ENCODE measurements at regions not wholly inside any gene's neighbourhood (a gene's known extent, or its start where the extent isn't known, plus 50 kb on each side); places are given as distances from the start of the nearest gene placed in this dataset.

DNA sequence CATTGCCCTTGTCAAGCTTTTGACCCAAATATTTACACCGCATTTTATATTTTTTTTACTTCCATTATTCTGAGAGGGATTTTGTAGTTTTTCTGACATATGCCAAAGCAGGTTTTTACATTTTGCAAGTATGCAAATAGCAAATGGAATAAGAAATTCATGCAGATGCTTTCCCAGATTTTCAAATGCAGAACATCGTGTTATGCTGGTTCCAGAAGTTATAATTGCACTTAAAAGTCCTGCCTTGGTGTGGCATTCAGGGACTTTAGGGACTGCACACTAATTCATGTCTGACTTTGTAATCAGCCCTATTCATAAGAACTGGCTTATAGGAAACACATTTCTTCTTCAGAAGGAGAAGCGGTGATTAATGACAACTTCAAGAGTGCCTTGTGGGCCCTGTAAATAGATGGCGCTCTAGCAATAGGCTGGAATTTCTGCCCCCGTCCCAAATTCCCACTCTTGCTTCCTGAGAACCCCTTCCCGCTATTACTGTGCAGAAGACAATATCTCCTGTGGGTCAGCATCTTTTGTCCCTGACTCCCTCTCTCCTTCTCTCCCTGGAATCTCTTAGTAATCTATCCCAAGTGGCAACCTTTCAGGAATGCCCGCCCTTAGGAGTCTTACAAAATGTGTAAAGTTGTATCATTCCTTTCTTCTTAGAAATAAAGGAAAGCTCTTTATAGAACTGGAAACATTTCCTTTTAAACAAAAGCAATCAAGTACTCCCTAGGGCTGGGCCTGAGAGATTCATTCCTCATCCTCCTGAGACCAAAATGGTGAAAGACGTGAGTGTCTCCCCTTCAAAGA, 264.0 kb downstream of the INHBA start:
- no peaks in the 10 kb centered on the region for H3K9me3 ChIP-seq (ENCODE audit: low read length)
- no peak overlapping the region for H2AFZ ChIP-seq (ENCODE audit: low read length)
- no peak for TF ChIP-seq EZH2phosphoT487 (IDR thresholded peaks at IDR 0.05; ENCODE audit: borderline replicate concordance, low read depth, low read length)
- TF ChIP-seq, protein P1, sequence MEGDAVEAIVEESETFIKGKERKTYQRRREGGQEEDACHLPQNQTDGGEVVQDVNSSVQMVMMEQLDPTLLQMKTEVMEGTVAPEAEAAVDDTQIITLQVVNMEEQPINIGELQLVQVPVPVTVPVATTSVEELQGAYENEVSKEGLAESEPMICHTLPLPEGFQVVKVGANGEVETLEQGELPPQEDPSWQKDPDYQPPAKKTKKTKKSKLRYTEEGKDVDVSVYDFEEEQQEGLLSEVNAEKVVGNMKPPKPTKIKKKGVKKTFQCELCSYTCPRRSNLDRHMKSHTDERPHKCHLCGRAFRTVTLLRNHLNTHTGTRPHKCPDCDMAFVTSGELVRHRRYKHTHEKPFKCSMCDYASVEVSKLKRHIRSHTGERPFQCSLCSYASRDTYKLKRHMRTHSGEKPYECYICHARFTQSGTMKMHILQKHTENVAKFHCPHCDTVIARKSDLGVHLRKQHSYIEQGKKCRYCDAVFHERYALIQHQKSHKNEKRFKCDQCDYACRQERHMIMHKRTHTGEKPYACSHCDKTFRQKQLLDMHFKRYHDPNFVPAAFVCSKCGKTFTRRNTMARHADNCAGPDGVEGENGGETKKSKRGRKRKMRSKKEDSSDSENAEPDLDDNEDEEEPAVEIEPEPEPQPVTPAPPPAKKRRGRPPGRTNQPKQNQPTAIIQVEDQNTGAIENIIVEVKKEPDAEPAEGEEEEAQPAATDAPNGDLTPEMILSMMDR (conservative IDR thresholded peaks at IDR 0.05; ENCODE audit: low read length) = no peak
- H3K36me3 ChIP-seq (ENCODE audit: insufficient read depth, low read length) = no peaks in the 10 kb centered on the region
- H3K4me3 ChIP-seq (ENCODE audit: low read depth, low read length, poor library complexity, severe bottlenecking) = no peak overlapping the region
- no peak overlapping the region for H3K4me2 ChIP-seq (ENCODE audit: low read length)
- no peak for DNase-seq (ENCODE audit: low spot score)
- no peaks in the 10 kb centered on the region for H3K4me1 ChIP-seq (ENCODE audit: insufficient read depth, low read length, poor library complexity, severe bottlenecking)
- intact Hi-C loops (cut with micrococcal nuclease; ENCODE audit: unreplicated experiment) = no loop called here
- H3K9me2 ChIP-seq (ENCODE audit: insufficient read depth, low read length) = no peaks in the 10 kb centered on the region; the same call in 1 of the 2 replicates
- H3K27ac ChIP-seq (ENCODE audit: low read depth, low read length, poor library complexity, severe bottlenecking) = no peak overlapping the region
- ChIA-PET POLR2A (interaction anchor here (0.6 kb wide), 1 partner anchor 1260 kb away, joined by 3 read pairs; no protein-coding TSS in a partner anchor), CTCF (ENCODE audit: unreplicated experiment) (no interaction called here)
- no peaks in the 10 kb centered on the region for H3K79me2 ChIP-seq (ENCODE audit: insufficient read depth, low read depth, low read length)
- no peaks in the 10 kb centered on the region for H4K20me1 ChIP-seq (ENCODE audit: insufficient read depth, low read length)
- BruUV-seq (replicated peaks) = no TSS peak

DNA sequence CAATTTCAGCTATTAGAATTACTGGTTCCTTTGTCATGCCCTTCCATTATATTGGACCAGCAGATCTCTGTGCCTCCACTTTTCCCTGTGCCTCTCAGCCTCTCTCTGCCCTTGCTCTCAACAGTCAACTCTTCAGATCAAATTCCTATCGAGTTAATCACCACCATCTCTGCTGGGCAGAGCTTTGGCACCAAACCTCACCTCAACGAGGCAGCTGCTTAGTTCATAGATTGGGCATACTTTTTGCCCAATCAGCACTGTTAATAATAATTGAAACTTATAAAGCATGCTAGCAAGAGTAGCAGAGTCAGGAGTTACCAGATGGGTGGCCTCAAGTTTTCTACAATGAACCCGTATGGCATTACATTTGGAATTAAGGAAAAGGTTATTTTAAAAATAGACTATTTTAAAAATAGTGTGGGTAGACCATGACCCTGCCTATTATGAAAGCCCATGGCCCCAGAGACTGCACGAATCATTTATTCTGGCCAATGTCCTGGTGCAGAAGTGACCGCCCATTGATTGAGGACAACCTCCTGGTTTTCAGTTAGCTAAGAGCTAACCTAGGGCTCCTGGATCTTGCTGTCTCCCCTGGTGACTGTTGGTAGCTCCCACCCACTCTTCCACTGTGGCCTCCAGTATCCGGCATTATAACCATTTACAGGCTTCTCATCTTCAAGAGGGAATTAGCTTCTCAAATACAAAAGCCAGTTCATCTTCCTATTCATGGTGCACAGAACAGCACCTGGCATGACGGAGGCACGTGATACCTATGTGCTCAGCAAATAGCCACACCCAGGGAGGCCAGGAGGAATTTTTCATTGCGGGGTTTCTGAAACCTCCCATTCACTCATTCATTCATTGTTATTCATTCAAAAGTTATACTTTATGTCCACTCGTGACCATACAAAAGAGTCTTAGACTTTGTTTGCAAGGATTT, 265.4 kb downstream of the INHBA start:
- Histone ChIP-seq H3K9me2 (ENCODE audit: insufficient read depth, low read length) (no peaks in the 10 kb centered on the region; the same call in 1 of the 2 replicates), H3K4me2 (ENCODE audit: low read length) (no peak overlapping the region), H3K9me3 (ENCODE audit: low read length) (no peaks in the 10 kb centered on the region), H3K4me1 (ENCODE audit: insufficient read depth, low read length, poor library complexity, severe bottlenecking) (no peaks in the 10 kb centered on the region), H3K4me3 (ENCODE audit: low read depth, low read length, poor library complexity, severe bottlenecking) (no peak overlapping the region), H2AFZ (ENCODE audit: low read length) (no peak overlapping the region), H4K20me1 (ENCODE audit: insufficient read depth, low read length) (no peaks in the 10 kb centered on the region), H3K27ac (ENCODE audit: low read depth, low read length, poor library complexity, severe bottlenecking) (no peak overlapping the region), H3K36me3 (ENCODE audit: insufficient read depth, low read length) (no peaks in the 10 kb centered on the region), H3K79me2 (ENCODE audit: insufficient read depth, low read depth, low read length) (no peaks in the 10 kb centered on the region)
- POLR2A ChIA-PET = interaction anchor here (0.6 kb wide), 1 partner anchor 283 kb away, joined by 3 read pairs; no protein-coding TSS in a partner anchor
- no peak for DNase-seq (ENCODE audit: low spot score)
- BruUV-seq (replicated peaks) = no TSS peak
- CTCF ChIA-PET (ENCODE audit: unreplicated experiment) = no interaction called here
- no peak for TF ChIP-seq EZH2phosphoT487 (IDR thresholded peaks at IDR 0.05; ENCODE audit: borderline replicate concordance, low read depth, low read length)
- TF ChIP-seq, protein P1 (conservative IDR thresholded peaks at IDR 0.05; ENCODE audit: low read length) = no peak
- intact Hi-C loops (cut with micrococcal nuclease; ENCODE audit: unreplicated experiment) = no loop called here
